ENCODE measurements at regions not wholly inside any gene's neighbourhood (a gene's known extent, or its start where the extent isn't known, plus 50 kb on each side); places are given as distances from the start of the nearest gene placed in this dataset.

DNA sequence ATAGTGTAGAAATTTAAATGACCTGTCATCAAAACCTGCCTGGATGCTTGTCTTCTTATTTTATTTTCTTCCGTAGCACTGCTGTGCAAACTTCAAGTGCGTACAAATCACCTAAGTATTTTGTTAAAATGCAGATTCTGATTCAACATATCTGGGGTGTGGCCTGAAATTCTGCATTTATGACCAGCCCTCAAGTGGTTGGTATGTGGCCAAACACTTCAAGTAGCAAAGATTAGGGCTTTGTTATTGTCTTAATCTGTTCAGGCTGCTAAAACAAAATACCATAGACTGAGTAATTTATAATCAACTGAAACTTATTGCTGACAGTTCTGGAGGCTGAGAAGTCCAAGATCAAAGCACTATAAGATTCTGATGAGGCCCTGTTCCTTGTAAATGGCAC, 97.6 kb upstream of the LRRC3B start:
- DNase-seq (ENCODE audit: low read depth), result no peak

DNA sequence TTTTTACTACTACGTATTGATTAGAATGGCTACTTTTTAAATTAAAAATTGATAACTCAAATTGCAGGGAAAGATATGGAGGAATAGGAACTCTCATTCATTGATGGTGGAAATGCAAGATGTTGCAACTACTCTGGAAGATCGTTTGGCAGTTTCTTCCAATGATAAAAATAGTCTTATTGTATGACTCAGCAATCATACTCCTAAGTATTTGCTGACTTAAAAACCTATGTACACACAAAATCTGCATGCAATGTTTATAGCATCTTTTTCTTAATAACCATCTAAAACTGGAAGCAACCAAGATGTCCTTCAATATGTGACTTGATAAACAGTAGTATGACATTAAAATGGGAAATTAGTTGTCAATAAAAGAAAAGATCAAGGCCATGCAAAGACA, 87.4 kb upstream of the LRRC3B start:
- DNase-seq (ENCODE audit: low read depth), result no peak

DNA sequence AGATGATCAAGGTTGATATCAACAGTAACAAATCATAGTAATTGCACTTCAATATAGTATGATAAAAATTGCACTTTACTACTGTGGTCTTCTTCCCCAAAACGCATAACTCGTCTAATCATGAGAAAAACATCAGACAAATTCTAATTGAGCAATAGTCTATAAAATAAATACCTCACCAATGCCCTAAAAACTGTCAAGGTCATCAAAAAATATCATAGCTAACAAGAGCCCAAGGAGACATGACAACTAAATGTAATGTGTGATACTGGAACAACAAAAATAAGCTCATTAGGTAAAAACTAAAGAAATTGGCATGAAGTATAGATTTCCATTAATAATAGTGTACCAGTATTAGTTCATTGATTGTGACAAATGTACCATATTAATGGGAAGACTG, 85.6 kb upstream of the LRRC3B start:
- no peak for DNase-seq (ENCODE audit: low read depth)

DNA sequence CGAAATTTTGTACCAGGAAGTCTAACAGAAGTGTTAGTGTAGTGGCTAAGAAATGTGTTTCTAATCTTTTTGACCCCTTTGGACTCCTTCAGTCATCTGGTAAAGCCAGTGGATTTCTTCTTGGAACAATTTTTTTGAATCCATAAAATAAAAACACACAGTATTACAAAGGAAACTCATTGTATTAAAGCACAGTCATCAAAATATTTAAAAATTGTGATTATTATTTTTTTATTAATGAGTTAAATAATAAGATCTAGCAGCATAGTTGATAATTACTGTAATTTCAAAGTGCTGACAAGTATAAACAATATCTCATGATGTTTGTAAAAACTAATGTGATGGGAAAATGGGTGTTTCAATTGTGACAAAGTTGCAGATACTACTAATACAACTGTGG, 72.2 kb upstream of the LRRC3B start:
- no peak for DNase-seq (ENCODE audit: low read depth)

DNA sequence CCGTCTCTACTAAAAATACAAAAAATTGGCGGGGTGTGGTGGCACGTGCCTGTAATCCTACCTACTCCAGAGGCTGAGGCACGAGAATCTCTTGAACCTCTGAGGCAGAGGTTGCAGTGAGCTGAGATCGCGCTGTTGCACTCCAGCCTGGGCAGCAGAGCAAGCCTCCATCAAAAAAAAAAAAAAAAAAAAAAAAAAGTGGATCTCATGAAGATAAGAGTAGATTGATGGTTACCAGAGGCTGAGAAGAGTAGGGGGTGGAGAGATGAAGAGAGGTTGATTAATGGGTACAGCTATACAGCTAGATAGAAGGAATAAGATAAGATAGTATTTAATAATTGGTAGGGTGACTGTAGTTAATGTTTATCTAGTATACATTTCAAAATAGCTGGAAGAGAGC, 65.9 kb upstream of the LRRC3B start:
- no peak for DNase-seq (ENCODE audit: low read depth)

DNA sequence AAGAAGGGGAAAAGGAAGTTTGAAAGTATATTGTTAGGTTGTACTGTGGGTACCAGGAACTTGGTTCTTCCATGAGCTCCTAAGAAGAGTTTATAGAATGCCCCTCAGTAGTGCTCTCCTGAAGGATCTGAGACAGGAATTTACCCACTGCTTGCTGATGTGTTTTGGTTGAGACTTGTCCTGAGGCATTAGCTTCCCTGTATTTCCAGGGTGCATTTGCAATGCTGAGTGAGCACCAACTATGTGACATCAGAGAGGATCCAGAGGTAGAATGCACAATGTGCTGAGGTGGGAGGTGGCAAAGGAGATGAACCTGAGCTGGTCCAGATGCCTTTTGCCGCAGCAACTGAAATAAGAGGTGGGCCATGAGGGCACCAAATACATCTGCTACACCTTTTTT, 64.3 kb upstream of the LRRC3B start:
- DNase-seq (ENCODE audit: low read depth), result no peak

DNA sequence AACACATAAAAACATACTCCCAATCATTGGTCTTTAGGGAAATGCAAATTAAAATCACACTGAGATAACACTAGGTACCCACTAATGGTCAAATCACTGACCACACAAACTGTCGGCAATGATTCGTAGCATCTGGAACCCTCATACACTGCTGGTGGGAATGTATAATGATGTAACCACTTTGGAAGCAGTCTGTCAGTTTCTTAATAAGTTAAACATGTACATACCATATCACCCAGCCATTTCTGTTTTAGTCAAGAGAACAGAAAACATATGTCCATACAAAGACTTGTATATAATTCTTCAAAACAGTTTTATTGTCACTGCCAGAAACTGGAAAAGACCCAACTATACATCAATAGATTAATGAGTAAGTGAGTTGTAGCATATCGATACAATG, 63.3 kb upstream of the LRRC3B start:
- DNase-seq (ENCODE audit: low read depth), result no peak

DNA sequence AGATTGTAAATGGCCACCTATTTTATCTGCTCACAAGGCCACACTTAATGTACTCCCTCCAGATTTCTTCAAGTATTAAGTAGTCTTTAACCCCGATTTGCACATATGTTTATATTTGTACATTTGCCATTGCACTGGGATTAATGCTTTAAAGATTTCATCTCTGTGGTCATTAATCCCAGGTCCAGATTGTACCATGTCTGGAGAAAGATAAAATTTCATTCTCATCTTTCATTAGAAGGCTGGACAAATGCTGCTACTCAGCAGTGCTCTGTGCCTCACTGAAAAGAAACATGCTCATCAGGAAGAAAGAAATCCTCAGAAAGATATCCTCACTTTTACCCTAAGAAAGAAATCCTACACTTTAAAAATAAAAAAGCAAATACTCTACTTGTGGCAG, 62.5 kb upstream of the LRRC3B start:
- no peak for DNase-seq (ENCODE audit: low read depth)

DNA sequence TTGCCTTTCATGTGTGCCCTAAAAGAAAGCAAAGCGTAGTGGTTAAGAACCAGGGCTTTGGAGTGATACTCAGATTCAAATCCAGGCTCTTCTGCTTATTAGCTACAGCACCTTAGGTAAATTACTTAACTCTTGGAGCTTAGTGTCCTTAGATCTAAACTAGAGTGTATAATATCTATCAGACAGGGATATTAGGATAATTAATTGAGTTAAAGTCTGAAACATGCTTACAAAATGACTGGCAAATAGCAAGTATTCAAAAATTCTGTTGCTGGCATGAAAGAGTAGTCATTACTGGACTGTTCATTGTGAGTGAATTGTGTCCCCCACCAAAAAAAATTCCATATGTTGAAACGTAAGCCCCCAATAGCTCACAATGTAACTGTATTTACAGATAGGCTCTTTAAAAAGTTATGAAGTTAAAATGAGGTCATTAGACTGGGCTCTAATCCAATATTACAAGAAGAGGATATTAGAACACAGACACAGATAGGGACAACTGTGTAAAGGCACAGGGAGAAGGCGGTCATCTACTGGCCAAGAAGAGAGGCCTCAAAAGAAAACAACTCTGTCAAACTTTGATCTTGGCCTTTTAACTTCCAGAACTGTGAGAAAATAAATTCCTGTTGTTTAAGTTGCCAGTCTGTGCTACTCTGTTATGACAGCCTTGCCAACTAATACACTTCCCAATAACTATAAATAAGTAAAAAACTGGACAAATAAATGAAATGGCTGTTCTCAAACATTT, 60.4 kb upstream of the LRRC3B start:
- DNase-seq (ENCODE audit: low read depth), result no peak
